HEK293 (cell line): ENCODE measurements at regions not wholly inside any gene's neighbourhood (a gene's known extent, or its start where the extent isn't known, plus 50 kb on each side); places are given as distances from the start of the nearest gene placed in this dataset.

Experiments used
- CTCF ChIA-PET: fragments of 350-600 bp; formaldehyde crosslinking; extraction: SDS; loops from one replicate; lab custom pipeline; 2021; ENCODE audit warnings: antibody characterized with exemption; lab: Yijun Ruan, JAX
- POLR2A ChIA-PET: fragments of 300-600 bp; formaldehyde crosslinking; extraction: SDS; loops from one replicate; lab custom pipeline; 2020; ENCODE audit warnings: antibody characterized with exemption, inconsistent platforms; lab: Yijun Ruan, JAX
- H3K27ac ChIP-seq: fragments of 200-500 bp; sonication (Bioruptor generic); 2 replicates; pipeline ENCODE4 v1.5.1; 2014; ENCODE audit warnings: low read depth, low read length, control low read depth, inconsistent platforms; ENCODE audit errors: extremely low read depth
- H3K36me3 ChIP-seq, 2 experiments: fragments of 200-500 bp in 1 of 2; sonication (Bioruptor generic) in 1 of 2; 1 replicate in 1 of 2; 2 replicates in 1 of 2; pipeline ENCODE4 v1.5.1; 2014 to 2017; ENCODE audit warnings: inconsistent platforms in 2 of 2, low read length in 2 of 2; ENCODE audit not compliant: control insufficient read depth in 2 of 2, insufficient read depth in 1 of 2
- H3K4me1 ChIP-seq: fragments of 200-500 bp; sonication (Bioruptor generic); 2 replicates; pipeline ENCODE4 v1.5.1; 2014; ENCODE audit warnings: mild to moderate bottlenecking, low read length, inconsistent platforms; ENCODE audit not compliant: control insufficient read depth, insufficient read depth
- H3K4me3 ChIP-seq: 2 replicates; pipeline ENCODE4 v1.5.1; 2011; ENCODE audit warnings: low read depth, mild to moderate bottlenecking, control low read depth, low read length, moderate library complexity
- H3K9me3 ChIP-seq: fragments of 200-500 bp; sonication (Bioruptor generic); 2 replicates; pipeline ENCODE4 v1.5.1; 2014; ENCODE audit warnings: low read depth, low read length, inconsistent platforms; ENCODE audit not compliant: control insufficient read depth, insufficient read depth
- GLI4 ChIP-seq: fragments of 450-650 bp; formaldehyde crosslinking; IDR thresholded peaks from 2 replicates; pipeline ENCODE4 v1.5.1; 2016; ENCODE audit warnings: missing biosample characterization, missing genetic modification characterization
- GLIS1 ChIP-seq: fragments of 450-650 bp; formaldehyde crosslinking; IDR thresholded peaks from 2 replicates; pipeline ENCODE4 v1.5.1; 2016; ENCODE audit warnings: missing biosample characterization, missing genetic modification characterization
- KLF1 ChIP-seq: fragments of 450-650 bp; formaldehyde crosslinking; IDR thresholded peaks from 2 replicates; pipeline ENCODE4 v1.5.1; 2016; ENCODE audit warnings: missing biosample characterization, missing genetic modification characterization
- RBAK ChIP-seq: fragments of 450-650 bp; formaldehyde crosslinking; IDR thresholded peaks from 2 replicates; pipeline ENCODE4 v1.5.1; 2016; ENCODE audit warnings: missing biosample characterization, missing genetic modification characterization
- SCRT2 ChIP-seq: fragments of 450-650 bp; formaldehyde crosslinking; IDR thresholded peaks from 2 replicates; pipeline ENCODE4 v1.5.1; 2016; ENCODE audit warnings: missing biosample characterization, missing genetic modification characterization
- SP7 ChIP-seq: fragments of 450-650 bp; formaldehyde crosslinking; IDR thresholded peaks from 2 replicates; pipeline ENCODE4 v1.5.1; 2016; ENCODE audit warnings: missing biosample characterization, missing genetic modification characterization
- TRIM28 ChIP-seq: IDR thresholded peaks from 2 replicates; pipeline ENCODE4 v1.6.1; 2011; ENCODE audit warnings: low read length, control low read depth, borderline replicate concordance
- WT1 ChIP-seq: fragments of 450-650 bp; formaldehyde crosslinking; IDR thresholded peaks from 2 replicates; pipeline ENCODE4 v1.5.1; 2016; ENCODE audit warnings: missing biosample characterization, missing genetic modification characterization
- YY2 ChIP-seq: fragments of 450-650 bp; formaldehyde crosslinking; IDR thresholded peaks from 2 replicates; pipeline ENCODE4 v1.5.1; 2016; ENCODE audit warnings: missing biosample characterization, missing genetic modification characterization
- ZEB2 ChIP-seq: fragments of 450-650 bp; formaldehyde crosslinking; IDR thresholded peaks from 2 replicates; pipeline ENCODE4 v1.5.1; 2016; ENCODE audit warnings: missing biosample characterization, missing genetic modification characterization
- ZFP69B ChIP-seq: fragments of 450-650 bp; formaldehyde crosslinking; IDR thresholded peaks from 2 replicates; pipeline ENCODE4 v1.5.1; 2016; ENCODE audit warnings: missing biosample characterization, missing genetic modification characterization
- ZNF138 ChIP-seq: fragments of 450-650 bp; formaldehyde crosslinking; IDR thresholded peaks from 2 replicates; pipeline ENCODE4 v1.5.1; 2016; ENCODE audit warnings: missing biosample characterization, missing genetic modification characterization, borderline replicate concordance
- ZNF16 ChIP-seq: fragments of 450-650 bp; formaldehyde crosslinking; IDR thresholded peaks from 2 replicates; pipeline ENCODE4 v1.5.1; 2016; ENCODE audit warnings: low read depth, missing biosample characterization, missing genetic modification characterization
- ZNF19 ChIP-seq: fragments of 450-650 bp; formaldehyde crosslinking; IDR thresholded peaks from 2 replicates; pipeline ENCODE4; 2016; ENCODE audit warnings: missing biosample characterization, missing genetic modification characterization, low read depth
- ZNF223 ChIP-seq: fragments of 450-650 bp; formaldehyde crosslinking; IDR thresholded peaks from 2 replicates; pipeline ENCODE4 v1.5.1; 2016; ENCODE audit warnings: missing biosample characterization, missing genetic modification characterization
- ZNF24 ChIP-seq: fragments of 450-650 bp; formaldehyde crosslinking; IDR thresholded peaks from 2 replicates; pipeline ENCODE4 v1.5.1; 2016; ENCODE audit warnings: missing biosample characterization, missing genetic modification characterization
- ZNF335 ChIP-seq: fragments of 450-650 bp; formaldehyde crosslinking; conservative IDR thresholded peaks from 2 replicates; pipeline ENCODE4 v1.5.1; 2016; ENCODE audit warnings: missing biosample characterization, missing genetic modification characterization
- ZNF404 ChIP-seq: fragments of 450-650 bp; formaldehyde crosslinking; IDR thresholded peaks from 2 replicates; pipeline ENCODE4 v1.5.1; 2017; ENCODE audit warnings: missing biosample characterization, missing genetic modification characterization
- ZNF510 ChIP-seq: fragments of 450-650 bp; formaldehyde crosslinking; IDR thresholded peaks from 2 replicates; pipeline ENCODE4 v1.5.1; 2018; ENCODE audit warnings: mild to moderate bottlenecking, missing genetic modification characterization, missing biosample characterization; ENCODE audit not compliant: insufficient replicate concordance
- ZNF677 ChIP-seq: fragments of 450-650 bp; IDR thresholded peaks from 2 replicates; pipeline ENCODE4 v1.5.0; 2018; ENCODE audit warnings: missing biosample characterization, mild to moderate bottlenecking, missing genetic modification characterization, moderate library complexity
- ZNF747 ChIP-seq: fragments of 450-650 bp; formaldehyde crosslinking; IDR thresholded peaks from 2 replicates; pipeline ENCODE4 v1.5.1; 2016; ENCODE audit warnings: missing biosample characterization, missing genetic modification characterization
- ZNF776 ChIP-seq: fragments of 450-650 bp; formaldehyde crosslinking; IDR thresholded peaks from 2 replicates; pipeline ENCODE4 v1.5.0; 2017; ENCODE audit warnings: missing biosample characterization, missing genetic modification characterization, borderline replicate concordance
- ZNF777 ChIP-seq: fragments of 450-650 bp; formaldehyde crosslinking; IDR thresholded peaks from 2 replicates; pipeline ENCODE4 v1.5.1; 2017; ENCODE audit warnings: missing biosample characterization, missing genetic modification characterization, borderline replicate concordance
- ZNF830 ChIP-seq: fragments of 450-650 bp; IDR thresholded peaks from 2 replicates; pipeline ENCODE4 v1.5.0; 2018; ENCODE audit warnings: missing biosample characterization, missing genetic modification characterization, low read depth, mild to moderate bottlenecking, moderate library complexity
- TF ChIP-seq, protein P1 (sequence below): fragments of 450-650 bp; formaldehyde crosslinking; IDR thresholded peaks from 2 replicates; pipeline ENCODE4 v1.5.1; 2016; ENCODE audit warnings: missing biosample characterization, missing genetic modification characterization
- TF ChIP-seq, protein P2 (sequence below): fragments of 450-650 bp; formaldehyde crosslinking; IDR thresholded peaks from 2 replicates; pipeline ENCODE4 v1.5.1; 2016; ENCODE audit warnings: missing biosample characterization, missing genetic modification characterization, borderline replicate concordance
- TF ChIP-seq, protein P3 (sequence below): fragments of 450-650 bp; formaldehyde crosslinking; IDR thresholded peaks from 2 replicates; pipeline ENCODE4 v1.5.1; 2016; ENCODE audit warnings: missing biosample characterization, missing genetic modification characterization

DNA sequence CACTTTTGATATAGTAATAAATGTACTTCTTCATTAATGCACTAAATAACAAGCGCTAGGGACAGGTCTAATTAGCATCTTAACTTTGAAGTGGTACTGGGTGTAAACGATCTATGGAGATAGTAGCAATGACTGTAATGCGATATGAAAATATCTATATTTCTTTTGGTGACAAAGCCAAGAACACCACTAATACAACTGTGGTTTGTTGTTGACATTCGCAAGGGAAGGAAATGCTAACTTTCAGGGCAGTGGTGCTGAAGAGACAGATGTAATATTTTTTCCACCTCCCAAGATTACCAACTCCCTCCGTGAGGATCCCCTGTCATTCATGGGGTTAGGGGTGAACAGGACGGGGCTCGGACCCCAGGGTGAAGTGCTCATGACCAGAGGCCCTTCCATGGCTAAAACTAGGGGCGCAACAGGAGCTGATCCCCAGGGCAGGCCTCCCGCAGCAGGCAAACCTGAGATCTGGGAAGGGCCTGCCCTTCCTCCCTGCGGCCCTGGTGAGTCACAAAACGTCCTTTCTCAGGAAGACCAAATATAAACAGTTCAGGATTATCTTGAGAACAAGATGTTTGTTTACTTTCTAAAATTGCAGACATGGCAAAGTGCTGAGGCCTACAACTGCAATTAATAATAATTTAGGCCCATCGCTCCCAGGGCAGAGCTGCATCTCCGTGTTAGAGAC lies 65.0 kb upstream of the TOX2 start (continued):
- TF ChIP-seq, protein P1, sequence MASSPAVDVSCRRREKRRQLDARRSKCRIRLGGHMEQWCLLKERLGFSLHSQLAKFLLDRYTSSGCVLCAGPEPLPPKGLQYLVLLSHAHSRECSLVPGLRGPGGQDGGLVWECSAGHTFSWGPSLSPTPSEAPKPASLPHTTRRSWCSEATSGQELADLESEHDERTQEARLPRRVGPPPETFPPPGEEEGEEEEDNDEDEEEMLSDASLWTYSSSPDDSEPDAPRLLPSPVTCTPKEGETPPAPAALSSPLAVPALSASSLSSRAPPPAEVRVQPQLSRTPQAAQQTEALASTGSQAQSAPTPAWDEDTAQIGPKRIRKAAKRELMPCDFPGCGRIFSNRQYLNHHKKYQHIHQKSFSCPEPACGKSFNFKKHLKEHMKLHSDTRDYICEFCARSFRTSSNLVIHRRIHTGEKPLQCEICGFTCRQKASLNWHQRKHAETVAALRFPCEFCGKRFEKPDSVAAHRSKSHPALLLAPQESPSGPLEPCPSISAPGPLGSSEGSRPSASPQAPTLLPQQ (tag by site-specific recombination) = peak; percentile 31; the same call in 1 of the 2 replicates
- TF ChIP-seq SP7 (tag by site-specific recombination) (peak; percentile 78), WT1 (tag by site-specific recombination) (peak; percentile 80), ZNF223 (tag by site-specific recombination) (no peak), SCRT2 (tag by site-specific recombination) (peak; percentile 93), TRIM28 (0 out of 2 replicates have a peak, but pooled peaks have one; percentile 43), ZNF24 (tag by site-specific recombination) (no peak), ZNF335 (tag by site-specific recombination) (0 out of 2 replicates have a peak, but pooled peaks have one; percentile 43), ZNF16 (tag by site-specific recombination) (no peak), ZNF747 (no peak), ZNF19 (tag by site-specific recombination) (no peak), GLIS1 (no peak)
- TF ChIP-seq, protein P2, sequence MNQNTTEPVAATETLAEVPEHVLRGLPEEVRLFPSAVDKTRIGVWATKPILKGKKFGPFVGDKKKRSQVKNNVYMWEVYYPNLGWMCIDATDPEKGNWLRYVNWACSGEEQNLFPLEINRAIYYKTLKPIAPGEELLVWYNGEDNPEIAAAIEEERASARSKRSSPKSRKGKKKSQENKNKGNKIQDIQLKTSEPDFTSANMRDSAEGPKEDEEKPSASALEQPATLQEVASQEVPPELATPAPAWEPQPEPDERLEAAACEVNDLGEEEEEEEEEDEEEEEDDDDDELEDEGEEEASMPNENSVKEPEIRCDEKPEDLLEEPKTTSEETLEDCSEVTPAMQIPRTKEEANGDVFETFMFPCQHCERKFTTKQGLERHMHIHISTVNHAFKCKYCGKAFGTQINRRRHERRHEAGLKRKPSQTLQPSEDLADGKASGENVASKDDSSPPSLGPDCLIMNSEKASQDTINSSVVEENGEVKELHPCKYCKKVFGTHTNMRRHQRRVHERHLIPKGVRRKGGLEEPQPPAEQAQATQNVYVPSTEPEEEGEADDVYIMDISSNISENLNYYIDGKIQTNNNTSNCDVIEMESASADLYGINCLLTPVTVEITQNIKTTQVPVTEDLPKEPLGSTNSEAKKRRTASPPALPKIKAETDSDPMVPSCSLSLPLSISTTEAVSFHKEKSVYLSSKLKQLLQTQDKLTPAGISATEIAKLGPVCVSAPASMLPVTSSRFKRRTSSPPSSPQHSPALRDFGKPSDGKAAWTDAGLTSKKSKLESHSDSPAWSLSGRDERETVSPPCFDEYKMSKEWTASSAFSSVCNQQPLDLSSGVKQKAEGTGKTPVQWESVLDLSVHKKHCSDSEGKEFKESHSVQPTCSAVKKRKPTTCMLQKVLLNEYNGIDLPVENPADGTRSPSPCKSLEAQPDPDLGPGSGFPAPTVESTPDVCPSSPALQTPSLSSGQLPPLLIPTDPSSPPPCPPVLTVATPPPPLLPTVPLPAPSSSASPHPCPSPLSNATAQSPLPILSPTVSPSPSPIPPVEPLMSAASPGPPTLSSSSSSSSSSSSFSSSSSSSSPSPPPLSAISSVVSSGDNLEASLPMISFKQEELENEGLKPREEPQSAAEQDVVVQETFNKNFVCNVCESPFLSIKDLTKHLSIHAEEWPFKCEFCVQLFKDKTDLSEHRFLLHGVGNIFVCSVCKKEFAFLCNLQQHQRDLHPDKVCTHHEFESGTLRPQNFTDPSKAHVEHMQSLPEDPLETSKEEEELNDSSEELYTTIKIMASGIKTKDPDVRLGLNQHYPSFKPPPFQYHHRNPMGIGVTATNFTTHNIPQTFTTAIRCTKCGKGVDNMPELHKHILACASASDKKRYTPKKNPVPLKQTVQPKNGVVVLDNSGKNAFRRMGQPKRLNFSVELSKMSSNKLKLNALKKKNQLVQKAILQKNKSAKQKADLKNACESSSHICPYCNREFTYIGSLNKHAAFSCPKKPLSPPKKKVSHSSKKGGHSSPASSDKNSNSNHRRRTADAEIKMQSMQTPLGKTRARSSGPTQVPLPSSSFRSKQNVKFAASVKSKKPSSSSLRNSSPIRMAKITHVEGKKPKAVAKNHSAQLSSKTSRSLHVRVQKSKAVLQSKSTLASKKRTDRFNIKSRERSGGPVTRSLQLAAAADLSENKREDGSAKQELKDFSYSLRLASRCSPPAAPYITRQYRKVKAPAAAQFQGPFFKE (tag by site-specific recombination) = no peak
- TF ChIP-seq, protein P3, sequence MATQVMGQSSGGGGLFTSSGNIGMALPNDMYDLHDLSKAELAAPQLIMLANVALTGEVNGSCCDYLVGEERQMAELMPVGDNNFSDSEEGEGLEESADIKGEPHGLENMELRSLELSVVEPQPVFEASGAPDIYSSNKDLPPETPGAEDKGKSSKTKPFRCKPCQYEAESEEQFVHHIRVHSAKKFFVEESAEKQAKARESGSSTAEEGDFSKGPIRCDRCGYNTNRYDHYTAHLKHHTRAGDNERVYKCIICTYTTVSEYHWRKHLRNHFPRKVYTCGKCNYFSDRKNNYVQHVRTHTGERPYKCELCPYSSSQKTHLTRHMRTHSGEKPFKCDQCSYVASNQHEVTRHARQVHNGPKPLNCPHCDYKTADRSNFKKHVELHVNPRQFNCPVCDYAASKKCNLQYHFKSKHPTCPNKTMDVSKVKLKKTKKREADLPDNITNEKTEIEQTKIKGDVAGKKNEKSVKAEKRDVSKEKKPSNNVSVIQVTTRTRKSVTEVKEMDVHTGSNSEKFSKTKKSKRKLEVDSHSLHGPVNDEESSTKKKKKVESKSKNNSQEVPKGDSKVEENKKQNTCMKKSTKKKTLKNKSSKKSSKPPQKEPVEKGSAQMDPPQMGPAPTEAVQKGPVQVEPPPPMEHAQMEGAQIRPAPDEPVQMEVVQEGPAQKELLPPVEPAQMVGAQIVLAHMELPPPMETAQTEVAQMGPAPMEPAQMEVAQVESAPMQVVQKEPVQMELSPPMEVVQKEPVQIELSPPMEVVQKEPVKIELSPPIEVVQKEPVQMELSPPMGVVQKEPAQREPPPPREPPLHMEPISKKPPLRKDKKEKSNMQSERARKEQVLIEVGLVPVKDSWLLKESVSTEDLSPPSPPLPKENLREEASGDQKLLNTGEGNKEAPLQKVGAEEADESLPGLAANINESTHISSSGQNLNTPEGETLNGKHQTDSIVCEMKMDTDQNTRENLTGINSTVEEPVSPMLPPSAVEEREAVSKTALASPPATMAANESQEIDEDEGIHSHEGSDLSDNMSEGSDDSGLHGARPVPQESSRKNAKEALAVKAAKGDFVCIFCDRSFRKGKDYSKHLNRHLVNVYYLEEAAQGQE (tag by site-specific recombination) = no peak; the same call in 1 of the 2 replicates
- TF ChIP-seq, all 188 proteins: peak for 23

DNA sequence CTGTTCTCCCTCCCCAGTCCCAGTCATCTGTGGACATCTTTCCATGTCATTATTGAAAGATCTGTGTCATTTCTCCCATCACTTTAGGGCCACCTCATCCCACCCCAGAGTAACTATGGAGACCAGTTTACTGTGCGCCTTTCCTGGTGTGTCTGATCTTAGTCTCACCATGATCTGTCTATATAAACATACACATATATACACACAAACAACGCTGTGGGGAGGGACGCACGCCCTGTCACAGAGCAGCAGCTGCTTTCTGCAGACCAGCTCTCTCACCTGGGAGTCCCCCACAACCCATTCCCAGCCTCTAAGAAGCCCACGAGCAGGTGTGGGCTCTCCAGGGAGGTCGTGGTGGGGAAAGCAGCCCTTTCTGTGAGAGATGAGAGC lies 68.1 kb upstream of the TOX2 start:
- no peak overlapping the region for H3K27ac ChIP-seq
- H3K9me3 ChIP-seq = no peaks in the 10 kb centered on the region
- no peak overlapping the region for H3K4me3 ChIP-seq
- H3K36me3 ChIP-seq = no peaks in the 10 kb centered on the region
- H3K4me1 ChIP-seq = peaks cover 16% of the 10 kb centered on the region
- ChIA-PET POLR2A (no interaction called here), CTCF (interaction anchor here (0.6 kb wide), 2 partner anchors 9 to 103 kb away, joined by 3 to 4 read pairs; no protein-coding TSS in a partner anchor)
- TF ChIP-seq YY2 (tag by site-specific recombination) = no peak
- TF ChIP-seq ZNF510 (tag by site-specific recombination) = no peak
- TF ChIP-seq GLI4 (tag by site-specific recombination) = no peak
- no peak for TF ChIP-seq ZFP69B (tag by site-specific recombination)
- TF ChIP-seq ZNF138 = no peak
- no peak for TF ChIP-seq ZNF830
- TF ChIP-seq ZNF404 = no peak
- no peak for TF ChIP-seq RBAK (tag by site-specific recombination)
- no peak for TF ChIP-seq ZNF776 (tag by site-specific recombination)
- TF ChIP-seq KLF1 = no peak
- no peak for TF ChIP-seq ZNF677 (tag by site-specific recombination)
- TF ChIP-seq ZEB2 (tag by site-specific recombination) = no peak
- TF ChIP-seq ZNF777 = no peak
